Upper lobe of right lung (tissue), 1 donor: ENCODE measurements at regions not wholly inside any gene's neighbourhood (a gene's known extent, or its start where the extent isn't known, plus 50 kb on each side); places are given as distances from the start of the nearest gene placed in this dataset.

Experiments
- ATAC-seq: fragments of 200-7000 bp; cut with Tn5 transposase; one replicate; pipeline ENCODE4 v1.9.1; 2020; ENCODE audit warnings: mild to moderate bottlenecking, moderate library complexity
- DNase-seq: peaks from one replicate; pipeline ENCODE4 v3.0.0-alpha.2; 2020
- H3K27ac ChIP-seq: fragments of 200-600 bp; one replicate; pipeline ENCODE4 v1.8.0; 2022
- H3K27me3 ChIP-seq: fragments of 200-600 bp; one replicate; pipeline ENCODE4 v1.8.0; 2022; ENCODE audit warnings: mild to moderate bottlenecking
- H3K36me3 ChIP-seq: fragments of 200-600 bp; one replicate; pipeline ENCODE4 v1.8.0; 2022
- H3K4me1 ChIP-seq: fragments of 200-600 bp; one replicate; pipeline ENCODE4 v1.8.0; 2022
- H3K4me3 ChIP-seq: fragments of 200-600 bp; one replicate; pipeline ENCODE4 v1.8.0; 2022; ENCODE audit warnings: mild to moderate bottlenecking
- H3K9me3 ChIP-seq: fragments of 200-600 bp; one replicate; pipeline ENCODE4 v1.8.0; 2022
- CTCF ChIP-seq: fragments of 200-600 bp; IDR thresholded peaks from one replicate; pipeline ENCODE4 v1.8.0; 2022; ENCODE audit warnings: antibody characterized with exemption
- intact Hi-C: fragments of 100-400 bp; cut with DNase I; formaldehyde crosslinking; loops from one replicate; pipeline ENCODE4 v1.11.0; 2022
- donor health status: DM: no; HTN: yes; CAD: no; lungs with severe emphysema.

- TF ChIP-seq CTCF, result no peak
- DNase-seq (no peak), ATAC-seq (no peak)
- no peaks in the 10 kb centered on the region for H3K4me1 ChIP-seq
- intact Hi-C loops, result no loop called here
- H3K27ac ChIP-seq, result no peak overlapping the region
- H3K36me3 ChIP-seq, result no peaks in the 10 kb centered on the region
- no peaks in the 10 kb centered on the region for H3K27me3 ChIP-seq
- H3K9me3 ChIP-seq, result no peaks in the 10 kb centered on the region
- no peak overlapping the region for H3K4me3 ChIP-seq
These were observed 129.9 kb upstream of the GRIK2 start for GRCh38 chr6:101263596-101263995.

- no peak for ATAC-seq
- no peak for TF ChIP-seq CTCF
- intact Hi-C loops, result no loop called here
These were observed 127.4 kb upstream of the GRIK2 start for GRCh38 chr6:101266063-101266462.

GRCh38 chr6:101268541-101268940 is 125.0 kb upstream of the GRIK2 start:
- ATAC-seq (no peak), DNase-seq (no peak)
- H3K4me3 ChIP-seq, result no peak overlapping the region
- H3K36me3 ChIP-seq, result no peaks in the 10 kb centered on the region
- intact Hi-C loops, result no loop called here
- no peak for TF ChIP-seq CTCF
- H3K4me1 ChIP-seq, result no peaks in the 10 kb centered on the region
- H3K27ac ChIP-seq, result no peak overlapping the region
- H3K27me3 ChIP-seq, result no peaks in the 10 kb centered on the region
- H3K9me3 ChIP-seq, result peaks cover 7% of the 10 kb centered on the region

More at GRCh38 chr6:101266063-101266462, 127.4 kb upstream of the GRIK2 start:
- no peaks in the 10 kb centered on the region for H3K36me3 ChIP-seq
- no peak for DNase-seq
- no peaks in the 10 kb centered on the region for H3K4me1 ChIP-seq
- H3K27ac ChIP-seq, result no peak overlapping the region
- no peaks in the 10 kb centered on the region for H3K9me3 ChIP-seq
- no peaks in the 10 kb centered on the region for H3K27me3 ChIP-seq
- no peak overlapping the region for H3K4me3 ChIP-seq

GRCh38 chr6:101275251-101275650 is 118.3 kb upstream of the GRIK2 start:
- TF ChIP-seq CTCF, result no peak
- Histone ChIP-seq H3K4me3 (no peak overlapping the region), H3K36me3 (no peaks in the 10 kb centered on the region), H3K9me3 (peaks cover 8% of the 10 kb centered on the region), H3K27me3 (no peaks in the 10 kb centered on the region), H3K4me1 (no peaks in the 10 kb centered on the region), H3K27ac (no peak overlapping the region)
- intact Hi-C loops, result no loop called here
- DNase-seq (no peak), ATAC-seq (no peak)

- no peaks in the 10 kb centered on the region for H3K27me3 ChIP-seq
- H3K27ac ChIP-seq, result no peak overlapping the region
- peaks cover 8% of the 10 kb centered on the region for H3K9me3 ChIP-seq
- H3K36me3 ChIP-seq, result no peaks in the 10 kb centered on the region
- ATAC-seq (no peak), DNase-seq (no peak)
- intact Hi-C loops, result no loop called here
- H3K4me1 ChIP-seq, result no peaks in the 10 kb centered on the region
- TF ChIP-seq CTCF, result no peak
- H3K4me3 ChIP-seq, result no peak overlapping the region
These were observed 117.4 kb upstream of the GRIK2 start for GRCh38 chr6:101276066-101276465.

DNA sequence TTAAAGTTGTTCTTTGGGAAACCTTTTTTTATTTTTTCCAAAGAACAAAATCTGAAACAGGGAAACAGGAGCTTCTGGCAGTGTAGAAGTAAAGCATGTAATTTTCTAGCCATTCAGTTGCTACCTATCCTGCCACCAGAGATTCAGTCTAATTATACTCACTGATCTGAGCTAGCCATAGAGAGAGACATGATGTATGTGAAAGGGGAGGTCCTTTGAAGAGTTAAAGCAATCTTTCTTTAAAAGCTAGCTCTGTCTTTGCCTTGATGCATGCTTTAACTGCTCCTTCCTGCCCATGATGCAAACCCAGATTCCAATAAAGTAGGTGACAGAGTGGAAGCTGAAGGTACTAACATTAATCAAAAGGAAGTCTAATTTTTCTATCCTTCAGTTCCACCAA is 114.1 kb upstream of the GRIK2 start:
- ATAC-seq (no peak), DNase-seq (no peak)
- Histone ChIP-seq H3K27ac (no peak overlapping the region), H3K27me3 (no peaks in the 10 kb centered on the region), H3K36me3 (no peaks in the 10 kb centered on the region), H3K4me1 (no peaks in the 10 kb centered on the region), H3K9me3 (no peaks in the 10 kb centered on the region), H3K4me3 (no peak overlapping the region)
- no peak for TF ChIP-seq CTCF
- intact Hi-C loops, result no loop called here
